Adrenal gland (tissue), 5 donors: ENCODE measurements at regions not wholly inside any gene's neighbourhood (a gene's known extent, or its start where the extent isn't known, plus 50 kb on each side); places are given as distances from the start of the nearest gene placed in this dataset.

Source experiments
- POLR2A ChIP-seq, 2 donors: fragments of 450-650 bp; IDR thresholded peaks; one replicate each; pipeline ENCODE4 v1.6.1; 2017; ENCODE audit warnings: antibody characterized with exemption in 2 of 2, mild to moderate bottlenecking in 2 of 2, moderate library complexity in 1 of 2
- TF ChIP-seq, protein P1 (sequence below), 6 experiments: fragments of 450-650 bp in 4 of 6; fragments of 200-600 bp in 2 of 6; sonication (generic) in 1 of 6; IDR thresholded peaks; 1 replicate in 5 of 6; 2 replicates in 1 of 6; pipeline versions ENCODE4 v1.5.1 to v1.8.0; 2016 to 2021; ENCODE audit warnings: antibody characterized with exemption in 6 of 6, mild to moderate bottlenecking in 2 of 6, moderate library complexity in 1 of 6
- donor health status: DM: no; HTN: no; CAD: no.

DNA sequence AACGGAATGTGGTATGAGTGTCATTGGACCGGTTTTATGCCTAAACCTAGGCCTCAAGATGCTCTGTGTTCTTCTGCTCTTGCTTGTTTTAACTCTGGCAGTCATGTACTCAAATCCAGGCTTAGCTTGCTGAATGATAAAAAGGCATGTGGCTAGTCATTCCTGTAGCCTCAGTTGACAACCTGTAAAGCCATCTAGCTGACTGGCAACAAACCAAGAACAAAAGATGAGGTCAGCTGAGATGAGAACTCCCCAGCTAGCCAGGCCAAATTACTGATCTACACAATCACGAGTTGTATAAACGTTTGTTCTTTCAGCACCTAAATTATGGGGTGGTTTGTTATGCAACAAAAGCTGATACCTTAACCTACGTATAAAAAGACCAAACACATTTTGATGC is 1406.0 kb upstream of the CDH8 start:
- TF ChIP-seq, protein P1, sequence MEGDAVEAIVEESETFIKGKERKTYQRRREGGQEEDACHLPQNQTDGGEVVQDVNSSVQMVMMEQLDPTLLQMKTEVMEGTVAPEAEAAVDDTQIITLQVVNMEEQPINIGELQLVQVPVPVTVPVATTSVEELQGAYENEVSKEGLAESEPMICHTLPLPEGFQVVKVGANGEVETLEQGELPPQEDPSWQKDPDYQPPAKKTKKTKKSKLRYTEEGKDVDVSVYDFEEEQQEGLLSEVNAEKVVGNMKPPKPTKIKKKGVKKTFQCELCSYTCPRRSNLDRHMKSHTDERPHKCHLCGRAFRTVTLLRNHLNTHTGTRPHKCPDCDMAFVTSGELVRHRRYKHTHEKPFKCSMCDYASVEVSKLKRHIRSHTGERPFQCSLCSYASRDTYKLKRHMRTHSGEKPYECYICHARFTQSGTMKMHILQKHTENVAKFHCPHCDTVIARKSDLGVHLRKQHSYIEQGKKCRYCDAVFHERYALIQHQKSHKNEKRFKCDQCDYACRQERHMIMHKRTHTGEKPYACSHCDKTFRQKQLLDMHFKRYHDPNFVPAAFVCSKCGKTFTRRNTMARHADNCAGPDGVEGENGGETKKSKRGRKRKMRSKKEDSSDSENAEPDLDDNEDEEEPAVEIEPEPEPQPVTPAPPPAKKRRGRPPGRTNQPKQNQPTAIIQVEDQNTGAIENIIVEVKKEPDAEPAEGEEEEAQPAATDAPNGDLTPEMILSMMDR (IDR thresholded peaks at IDR 0.05) = no peak
- no peak for TF ChIP-seq POLR2A (IDR thresholded peaks at IDR 0.05)
